CD4-positive, alpha-beta T cell (primary cell): ENCODE measurements at regions not wholly inside any gene's neighbourhood (a gene's known extent, or its start where the extent isn't known, plus 50 kb on each side); places are given as distances from the start of the nearest gene placed in this dataset.

Source experiments
- ATAC-seq: fragments of 200-7000 bp; cut with Tn5 transposase; one replicate; pipeline ENCODE4 v1.10.0; 2022; ENCODE audit warnings: mild to moderate bottlenecking; ENCODE audit not compliant: poor library complexity
- CTCF ChIA-PET: fragments of 350-600 bp; sonication (Branson Sonifier 250); formaldehyde crosslinking; loops from one replicate; lab custom pipeline; 2021; ENCODE audit warnings: antibody characterized with exemption, inconsistent platforms; lab: Charles Lee
- POLR2A ChIA-PET: fragments of 350-600 bp; sonication (Branson Sonifier 250); formaldehyde crosslinking; loops from one replicate; lab custom pipeline; 2021; ENCODE audit warnings: antibody characterized with exemption, inconsistent platforms; lab: Charles Lee
- DNase-seq, 14 experiments: peaks; one replicate each; pipeline ENCODE4 v3.0.0-alpha.2; 2013 to 2020; ENCODE audit warnings: mixed read lengths in 2 of 14
- H3K27ac ChIP-seq, 2 donors: one replicate each; pipeline versions ENCODE4 v1.5.1 to v1.7.0; 2013; ENCODE audit warnings: low read length in 2 of 2, low read depth in 1 of 2, mild to moderate bottlenecking in 1 of 2
- H3K27me3 ChIP-seq, 2 experiments: 1 replicate in 1 of 2; 2 replicates in 1 of 2; pipeline versions ENCODE4 v1.6.1 to v1.7.0; 2013; ENCODE audit warnings: low read length in 2 of 2, control low read depth in 1 of 2, mild to moderate bottlenecking in 1 of 2, moderate library complexity in 1 of 2; ENCODE audit not compliant: insufficient read depth in 2 of 2, control insufficient read depth in 1 of 2
- H3K36me3 ChIP-seq: one replicate; pipeline ENCODE4 v1.6.1; 2013; ENCODE audit warnings: low read length, control low read depth; ENCODE audit not compliant: insufficient read depth
- H3K4me1 ChIP-seq: one replicate; pipeline ENCODE4 v1.6.1; 2013; ENCODE audit warnings: low read length, control low read depth; ENCODE audit not compliant: insufficient read depth
- H3K4me3 ChIP-seq: one replicate; pipeline ENCODE4 v1.5.1; 2013; ENCODE audit warnings: mild to moderate bottlenecking, low read length, moderate library complexity
- H3K9me3 ChIP-seq, 2 experiments: 1 replicate in 1 of 2; 2 replicates in 1 of 2; pipeline versions ENCODE4 v1.6.1 to v1.7.0; 2013; ENCODE audit warnings: low read length in 2 of 2, mild to moderate bottlenecking in 2 of 2, control low read depth in 1 of 2, moderate library complexity in 1 of 2; ENCODE audit not compliant: control insufficient read depth in 1 of 2, insufficient read depth in 1 of 2
- H3K27ac Mint-ChIP-seq: one replicate; pipeline ENCODE4 v1.8.0; 2020; ENCODE audit warnings: mixed read lengths
- H3K27me3 Mint-ChIP-seq: one replicate; pipeline ENCODE4 v1.8.0; 2021; ENCODE audit warnings: mixed read lengths
- H3K36me3 Mint-ChIP-seq: one replicate; pipeline ENCODE4 v1.8.0; 2021; ENCODE audit warnings: low read depth, mixed read lengths
- H3K4me1 Mint-ChIP-seq: one replicate; pipeline ENCODE4 v1.8.0; 2021; ENCODE audit warnings: low read depth, mixed read lengths
- H3K4me3 Mint-ChIP-seq: one replicate; pipeline ENCODE4 v1.8.0; 2020; ENCODE audit warnings: mild to moderate bottlenecking, mixed read lengths
- H3K9me3 Mint-ChIP-seq: one replicate; pipeline ENCODE4 v1.8.0; 2020; ENCODE audit warnings: mixed read lengths
- CTCF ChIP-seq: fragments of 200-600 bp; IDR thresholded peaks from one replicate; pipeline ENCODE4 v1.8.0; 2022; ENCODE audit warnings: antibody characterized with exemption, mild to moderate bottlenecking
- intact Hi-C, 2 experiments: fragments of 100-400 bp; cut with DNase I in 1 of 2; cut with micrococcal nuclease in 1 of 2; formaldehyde crosslinking; loops; one replicate each; pipeline versions ENCODE4 v1.15.1 to v1.9.0; 2023 to 2025; cut with DNase I, micrococcal nuclease

GRCh38 chr15:25619761-25620160, 180.9 kb upstream of the UBE3A start:
- intact Hi-C loops = no loop called here
- no peak for DNase-seq
- POLR2A ChIA-PET = no interaction called here
- H3K27me3 ChIP-seq = no peaks in the 10 kb centered on the region
- CTCF ChIA-PET = no interaction called here
- Mint-ChIP-seq H3K4me1 (no peaks in the 10 kb centered on the region), H3K9me3 (peaks cover 7% of the 10 kb centered on the region), H3K36me3 (no peaks in the 10 kb centered on the region), H3K4me3 (no peak overlapping the region), H3K27me3 (peaks cover 4% of the 10 kb centered on the region), H3K27ac (no peak overlapping the region)
- no peak for TF ChIP-seq CTCF
- peaks cover 0 to 9% of the 10 kb centered on the region in 2 experiments for H3K9me3 ChIP-seq
- H3K27ac ChIP-seq = no peak overlapping the region
- no peaks in the 10 kb centered on the region for H3K36me3 ChIP-seq
- H3K4me3 ChIP-seq = no peak overlapping the region
- no peaks in the 10 kb centered on the region for H3K4me1 ChIP-seq
- ATAC-seq = no peak

DNA sequence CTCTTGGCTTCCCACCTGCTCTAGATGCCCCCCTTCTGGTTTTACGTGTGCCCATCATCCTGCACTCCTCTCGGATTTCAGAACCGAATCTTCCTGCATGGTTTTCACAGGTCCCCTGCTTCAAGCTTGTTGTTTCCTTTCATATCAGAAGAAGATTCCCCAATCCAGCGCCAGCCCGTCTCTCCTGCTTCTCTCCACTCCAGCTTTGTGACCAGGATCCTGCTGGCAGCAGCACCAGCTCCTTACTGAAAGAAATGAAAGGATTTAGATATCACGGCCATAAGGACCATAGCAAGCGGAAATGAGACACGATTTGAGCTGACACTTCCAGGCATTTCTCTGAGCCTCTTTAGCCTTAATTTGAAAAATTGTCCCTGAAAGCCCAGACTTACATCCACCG, 180.3 kb upstream of the UBE3A start:
- H3K27ac ChIP-seq = no peak overlapping the region
- Mint-ChIP-seq H3K4me3 (no peak overlapping the region), H3K27ac (no peak overlapping the region), H3K9me3 (peaks cover 7% of the 10 kb centered on the region), H3K36me3 (no peaks in the 10 kb centered on the region), H3K4me1 (no peaks in the 10 kb centered on the region), H3K27me3 (peaks cover 4% of the 10 kb centered on the region)
- DNase-seq (no peak), ATAC-seq (no peak)
- no peak overlapping the region for H3K4me3 ChIP-seq
- POLR2A ChIA-PET = no interaction called here
- H3K9me3 ChIP-seq = peaks cover 0 to 9% of the 10 kb centered on the region in 2 experiments
- CTCF ChIA-PET = no interaction called here
- H3K27me3 ChIP-seq = no peaks in the 10 kb centered on the region
- H3K36me3 ChIP-seq = no peaks in the 10 kb centered on the region
- intact Hi-C loops = no loop called here
- no peak for TF ChIP-seq CTCF
- H3K4me1 ChIP-seq = no peaks in the 10 kb centered on the region

- no peak overlapping the region for H3K27ac ChIP-seq
- no peak overlapping the region for H3K4me3 Mint-ChIP-seq
- CTCF ChIA-PET = no interaction called here
- H3K36me3 Mint-ChIP-seq = no peaks in the 10 kb centered on the region
- ATAC-seq (no peak), DNase-seq (no peak)
- H3K36me3 ChIP-seq = no peaks in the 10 kb centered on the region
- peaks cover 4% of the 10 kb centered on the region for H3K27me3 Mint-ChIP-seq
- peaks cover 7% of the 10 kb centered on the region for H3K9me3 Mint-ChIP-seq
- no peaks in the 10 kb centered on the region for H3K4me1 Mint-ChIP-seq
- H3K27ac Mint-ChIP-seq = no peak overlapping the region
- H3K27me3 ChIP-seq = no peaks in the 10 kb centered on the region
- intact Hi-C loops = no loop called here
- POLR2A ChIA-PET = no interaction called here
- no peak for TF ChIP-seq CTCF
- no peak overlapping the region for H3K4me3 ChIP-seq
- H3K4me1 ChIP-seq = no peaks in the 10 kb centered on the region
- H3K9me3 ChIP-seq = peaks cover 0 to 9% of the 10 kb centered on the region in 2 experiments
Measured at GRCh38 chr15:25618161-25618560, 179.3 kb upstream of the UBE3A start.
